Liver (tissue), 2 donors: ENCODE measurements at regions not wholly inside any gene's neighbourhood (a gene's known extent, or its start where the extent isn't known, plus 50 kb on each side); places are given as distances from the start of the nearest gene placed in this dataset.

Source experiments
- CTCF ChIP-seq: fragments of 150-350 bp; IDR thresholded peaks from 2 replicates; pipeline ENCODE4 v1.5.1; 2017; ENCODE audit warnings: improper control_type of control experiment, low read depth, low read length; ENCODE audit not compliant: missing input control
- MAX ChIP-seq: IDR thresholded peaks from 2 replicates; pipeline ENCODE4 v1.6.1; 2016; ENCODE audit warnings: antibody characterized with exemption
- YY1 ChIP-seq: IDR thresholded peaks from 2 replicates; pipeline ENCODE4 v1.6.1; 2016; ENCODE audit warnings: antibody characterized with exemption, mild to moderate bottlenecking
- ZBTB33 ChIP-seq: IDR thresholded peaks from 2 replicates; pipeline ENCODE4 v1.6.1; 2016; ENCODE audit warnings: antibody characterized with exemption
- donor health status: healthy.

- TF ChIP-seq CTCF (no peak), ZBTB33 (no peak), YY1 (no peak), MAX (no peak)
Observed at GRCh38 chr22:47375621-47376321, 613.3 kb downstream of the TBC1D22A start.
